ENCODE measurements at regions not wholly inside any gene's neighbourhood (a gene's known extent, or its start where the extent isn't known, plus 50 kb on each side); places are given as distances from the start of the nearest gene placed in this dataset.

DNA sequence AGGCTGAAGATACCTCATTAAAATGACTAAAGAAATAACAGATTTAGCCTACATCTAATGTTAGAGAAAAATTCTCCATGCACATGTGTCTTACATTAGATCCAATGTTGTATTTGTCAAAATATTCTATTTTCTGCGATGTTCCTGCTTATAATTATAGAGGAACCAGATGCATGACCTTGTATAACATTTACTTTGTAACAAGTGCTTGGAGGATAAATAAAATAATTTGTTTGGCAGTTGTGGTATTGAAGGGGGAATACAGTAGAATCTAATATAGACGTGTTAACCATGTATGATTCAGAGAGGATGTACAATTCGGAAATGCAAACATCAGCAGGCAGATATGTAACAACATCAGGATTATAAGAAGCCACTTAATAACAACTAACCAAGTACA lies 922.2 kb downstream of the TUSC7 start:
- no peak for DNase-seq

DNA sequence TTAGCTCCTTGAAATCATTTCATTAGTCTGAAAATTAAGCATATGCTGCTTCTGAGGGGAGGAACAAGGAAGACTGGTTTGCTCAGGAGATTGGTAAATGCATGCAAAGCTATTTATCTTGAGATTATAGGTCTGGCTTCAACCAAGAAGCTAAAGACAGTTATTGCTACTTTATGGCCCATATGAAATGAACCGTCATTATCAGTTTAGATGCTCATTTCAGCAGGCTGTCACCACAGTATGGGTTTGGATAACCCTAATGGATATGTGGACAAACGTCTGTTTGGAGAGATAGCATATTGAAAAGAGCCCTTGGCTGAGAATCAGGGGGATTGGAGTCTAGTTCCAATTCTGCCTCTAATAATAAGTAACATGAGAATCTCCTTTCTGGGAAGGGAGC lies 922.6 kb downstream of the TUSC7 start:
- DNase-seq = no peak

DNA sequence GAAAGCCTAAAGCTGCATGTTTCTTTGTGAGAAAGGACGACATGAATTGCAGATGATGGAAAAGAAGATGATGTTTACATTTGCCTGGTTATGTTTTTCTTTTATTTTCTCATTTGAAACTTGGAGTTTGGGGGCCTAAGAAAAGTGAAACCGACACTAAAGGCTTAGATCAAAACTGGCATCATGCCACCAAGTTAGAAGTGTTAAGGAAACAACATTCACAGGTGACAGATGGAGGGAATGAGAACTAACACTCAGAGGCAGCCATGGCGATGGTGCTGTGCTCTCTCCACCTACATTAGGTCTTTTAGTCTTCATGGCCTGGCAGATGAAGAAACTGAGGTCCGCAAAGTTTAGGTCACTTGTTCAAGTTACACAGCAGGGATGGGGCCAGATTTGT lies 923.6 kb downstream of the TUSC7 start:
- DNase-seq = no peak

DNA sequence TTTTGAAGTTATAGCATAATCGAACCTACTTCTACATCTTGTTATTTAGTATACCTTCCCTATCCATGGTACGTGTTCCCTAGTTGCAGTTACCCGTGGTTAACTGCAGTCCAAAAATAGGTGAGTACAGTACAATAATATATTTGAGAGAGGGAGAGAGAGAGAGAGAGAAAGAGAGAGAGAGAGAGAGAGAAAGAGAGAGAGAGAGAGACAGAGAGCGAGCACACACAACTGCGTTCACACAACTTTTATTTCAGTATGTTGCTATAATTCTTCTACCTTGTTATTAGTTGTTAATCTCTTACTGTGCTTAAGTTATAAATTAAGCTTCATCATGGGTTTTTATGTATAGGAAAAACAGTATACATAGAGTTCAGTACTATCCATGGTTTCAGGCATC lies 928.1 kb downstream of the TUSC7 start:
- no peak for DNase-seq

DNA sequence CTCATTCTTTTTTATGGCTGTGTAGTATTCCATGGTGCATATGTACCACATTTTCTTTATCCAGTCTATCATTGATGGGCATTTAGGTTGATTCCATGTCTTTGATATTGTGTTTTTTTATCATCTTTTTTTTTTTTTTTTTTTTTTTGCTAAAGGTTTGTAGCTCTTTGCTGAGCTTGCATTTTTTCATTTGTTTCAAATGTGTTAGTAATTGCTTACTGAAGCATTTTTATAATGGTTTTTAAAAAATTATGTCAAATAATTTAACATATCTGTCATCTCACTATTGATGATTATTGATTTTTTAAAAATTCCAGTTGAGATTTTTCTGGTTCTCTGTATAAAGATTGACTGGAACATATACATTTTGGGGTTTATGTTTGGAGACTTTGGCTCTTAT lies 934.6 kb downstream of the TUSC7 start:
- no peak for DNase-seq

DNA sequence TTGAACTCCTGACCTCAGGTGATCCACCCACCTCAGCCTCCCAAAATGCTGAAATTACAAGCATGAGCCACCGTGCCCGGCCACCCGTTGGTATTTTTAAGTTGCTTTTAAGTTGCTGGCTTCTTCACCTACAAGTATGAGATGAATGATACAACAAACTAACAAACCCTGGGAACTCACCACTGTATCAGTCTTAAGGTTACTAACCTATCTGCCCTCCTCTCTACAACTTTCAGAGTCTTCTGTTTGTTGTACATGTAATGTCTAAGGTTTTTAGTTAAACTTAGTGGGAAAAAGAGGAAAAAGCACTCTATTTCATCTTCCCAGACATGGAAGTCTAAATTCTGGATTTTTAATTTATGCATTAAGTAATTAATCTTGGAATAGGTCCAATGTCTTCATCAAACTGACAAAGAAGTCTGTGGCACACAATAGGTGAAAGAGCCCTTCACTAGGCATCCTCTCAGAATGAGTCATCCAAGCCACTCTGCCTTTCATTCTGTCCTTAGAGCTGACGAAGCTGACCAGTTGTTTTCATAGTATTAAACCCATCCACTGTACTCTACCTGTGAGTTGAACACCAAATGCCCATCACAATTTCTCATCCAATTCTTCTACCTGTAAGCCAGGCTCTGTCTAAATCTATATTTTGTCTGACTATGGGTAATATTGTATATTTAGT lies 936.1 kb downstream of the TUSC7 start:
- DNase-seq = no peak

DNA sequence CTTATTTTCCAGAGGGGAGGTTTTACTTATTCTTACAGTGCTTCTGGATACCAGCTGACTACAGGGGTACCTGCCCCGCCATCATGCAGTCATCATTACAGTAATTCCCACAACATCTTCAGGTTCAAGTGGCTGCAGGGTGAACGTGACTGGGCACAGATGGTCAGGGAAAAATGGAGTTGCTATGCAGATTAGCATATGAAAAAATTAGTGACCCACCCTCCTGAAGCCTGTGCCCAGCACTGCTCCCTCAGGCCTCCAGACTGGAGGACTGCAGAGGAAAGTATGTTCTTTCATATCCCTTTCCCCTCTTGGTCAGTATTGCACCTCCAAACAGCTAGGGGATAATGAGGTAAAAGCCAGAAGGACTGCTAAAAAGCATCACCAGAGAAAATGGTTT lies 937.9 kb downstream of the TUSC7 start:
- DNase-seq = no peak

DNA sequence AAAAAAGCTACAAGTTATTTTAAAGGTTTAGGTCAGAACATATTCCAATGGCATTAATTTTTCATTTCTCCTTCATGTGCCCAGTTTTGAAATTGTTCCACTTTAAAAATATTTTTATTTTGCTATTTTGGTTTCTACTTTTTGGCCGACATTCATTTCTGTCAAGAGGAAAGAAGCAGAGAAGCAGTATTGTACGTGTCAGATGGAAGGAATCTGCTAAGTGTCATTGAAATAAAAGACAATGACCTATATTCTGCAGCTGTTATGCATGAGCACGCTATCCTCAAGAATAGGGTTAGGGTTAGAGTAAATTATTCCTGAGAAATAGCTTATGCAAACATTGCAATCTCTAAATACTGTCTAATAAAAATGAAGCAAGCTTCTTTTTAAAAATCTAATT lies 941.7 kb downstream of the TUSC7 start:
- no peak for DNase-seq

DNA sequence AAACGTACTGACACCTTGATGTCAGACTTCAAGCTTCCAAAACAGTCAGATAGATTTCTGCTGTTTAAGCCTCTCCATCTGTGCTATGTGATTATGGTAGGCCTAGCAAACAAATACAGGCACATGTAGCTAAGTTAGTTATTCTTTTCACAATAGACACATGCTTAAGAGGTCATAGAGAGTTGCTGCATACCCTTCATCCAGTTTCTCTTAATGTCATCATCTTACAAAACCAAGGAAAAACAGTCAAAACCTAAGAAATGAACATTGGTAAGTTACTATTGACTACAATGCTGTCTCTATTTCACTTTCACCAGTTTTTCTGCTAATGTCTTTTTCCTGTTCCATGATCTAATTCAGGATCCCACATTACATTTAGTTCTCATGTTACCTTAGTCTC lies 946.8 kb downstream of the TUSC7 start:
- no peak for DNase-seq

DNA sequence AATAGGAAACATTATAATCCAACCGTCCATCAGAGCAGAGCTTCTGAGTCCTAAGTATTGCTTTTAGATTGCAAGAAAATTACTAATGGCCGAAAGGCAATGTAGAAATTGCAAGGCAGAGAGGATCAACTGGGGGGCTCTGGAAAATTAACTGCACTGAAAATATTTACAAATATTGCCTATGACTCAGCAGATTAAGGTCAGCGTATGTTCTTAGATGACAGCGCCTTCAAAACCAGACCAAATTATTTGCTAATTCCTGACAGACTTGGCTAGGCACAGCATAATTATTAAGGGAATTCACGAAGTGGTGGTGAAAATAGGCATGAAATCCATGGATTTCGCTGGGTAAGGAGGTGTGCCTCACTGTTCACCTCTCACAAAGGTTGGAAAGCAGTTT lies 947.7 kb downstream of the TUSC7 start:
- DNase-seq = no peak

DNA sequence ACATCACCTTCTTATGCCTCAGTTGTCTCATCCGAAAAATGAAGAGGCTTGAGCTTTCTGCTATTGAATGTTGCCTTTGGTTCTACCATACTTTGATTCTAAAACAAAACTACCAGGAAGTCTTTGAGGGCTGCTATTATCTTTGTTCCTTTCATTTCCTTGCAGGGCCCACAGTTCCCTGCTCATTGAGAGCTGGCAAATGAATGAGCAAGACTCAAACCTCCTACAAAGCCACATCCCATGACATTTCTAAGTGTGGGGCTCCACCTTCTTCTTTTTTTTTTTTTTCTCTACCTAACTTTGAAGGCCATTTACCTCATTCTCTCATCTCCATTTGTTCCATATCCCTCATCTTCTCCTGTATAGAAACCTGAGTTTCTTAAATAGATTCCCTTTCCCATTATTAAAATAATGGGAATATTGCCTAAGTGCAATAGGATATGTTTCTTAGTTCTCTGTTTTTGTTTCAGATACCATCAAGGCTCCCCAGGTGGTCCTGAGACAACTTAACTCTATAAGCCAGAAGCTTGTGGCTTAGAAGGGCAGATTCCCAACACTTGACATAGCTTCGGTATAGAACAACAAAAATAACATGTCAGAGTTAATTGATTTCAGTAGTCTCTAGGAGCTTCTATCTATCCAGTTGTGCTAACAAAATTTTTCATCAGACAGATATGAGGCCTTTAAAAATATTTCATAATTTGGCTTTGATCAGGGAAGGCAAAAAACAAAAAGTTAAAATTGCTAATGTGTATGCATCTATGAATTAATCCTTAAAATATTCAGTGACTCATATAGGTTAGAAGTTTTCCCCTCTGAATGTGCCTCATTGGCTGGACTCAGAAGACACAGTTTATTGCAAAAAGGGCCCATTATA lies 951.6 kb downstream of the TUSC7 start:
- DNase-seq = no peak

DNA sequence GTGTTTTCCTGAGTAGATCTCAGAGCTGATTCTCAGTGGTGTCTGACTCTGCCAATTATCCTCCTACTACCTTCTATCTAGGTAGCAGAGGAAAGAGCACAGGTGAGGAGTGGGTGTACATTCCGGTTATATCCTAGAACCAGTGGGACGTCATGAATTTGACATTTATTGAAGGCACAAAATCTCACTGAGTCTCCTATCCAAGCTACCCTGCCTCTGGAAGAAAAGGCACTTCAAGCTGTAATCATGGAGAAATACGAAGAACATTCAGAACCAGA lies 952.2 kb downstream of the TUSC7 start:
- DNase-seq = no peak

DNA sequence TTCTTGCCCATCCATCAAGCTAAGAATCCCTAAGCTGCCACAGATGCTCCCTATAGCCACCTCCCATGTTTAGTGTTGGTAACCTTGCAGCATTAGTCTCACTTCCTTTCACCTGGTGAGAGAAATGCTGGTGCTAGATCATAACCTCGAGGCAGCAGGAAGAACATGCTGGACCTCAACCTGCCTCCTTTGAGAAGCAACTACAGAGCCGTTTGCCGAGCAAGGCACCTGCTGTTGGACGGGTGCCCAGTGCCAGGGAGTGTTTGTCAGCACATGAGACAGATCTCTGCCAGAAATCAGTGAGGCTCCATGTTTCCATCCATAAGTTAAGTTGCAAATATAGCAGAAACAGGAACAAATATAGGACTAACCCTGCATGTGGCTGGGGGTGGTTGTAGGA lies 955.7 kb downstream of the TUSC7 start:
- no peak for DNase-seq

DNA sequence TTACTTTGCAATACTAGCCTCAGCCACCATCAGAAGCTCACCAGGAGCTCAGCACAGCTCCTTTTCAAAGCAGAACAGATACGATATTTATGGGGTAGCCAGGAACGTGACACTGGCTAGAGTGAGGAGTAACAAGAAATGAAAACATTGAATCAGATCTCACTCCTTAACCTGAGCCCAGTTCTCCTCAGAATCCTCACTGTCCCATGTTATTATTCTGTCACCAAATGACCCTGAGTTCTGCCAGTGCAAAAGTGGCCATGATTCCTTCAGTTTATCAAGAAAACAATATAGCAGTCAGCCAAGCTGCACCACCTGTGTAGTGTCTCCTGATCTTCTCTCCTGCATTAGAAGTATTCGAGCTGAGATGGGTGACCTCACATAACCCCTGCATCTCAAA lies 956.7 kb downstream of the TUSC7 start:
- no peak for DNase-seq

DNA sequence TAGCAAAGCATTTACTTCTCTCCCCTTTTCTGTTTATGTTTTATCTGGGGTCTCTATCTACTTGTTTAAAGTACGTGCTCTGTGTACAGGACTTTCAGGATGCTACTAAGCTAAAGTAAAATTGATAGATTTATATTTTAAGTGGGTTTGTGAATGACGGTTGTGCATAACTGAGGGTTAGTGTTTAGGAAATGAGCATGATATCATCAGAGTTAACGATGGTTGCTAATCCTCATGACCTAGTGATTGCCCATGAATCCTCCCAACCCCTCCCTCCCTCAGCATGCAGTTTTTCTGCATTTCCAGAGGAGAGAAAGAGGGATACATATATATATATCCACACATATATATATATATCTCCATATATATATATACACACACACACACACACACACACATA lies 957.2 kb downstream of the TUSC7 start:
- DNase-seq = no peak

DNA sequence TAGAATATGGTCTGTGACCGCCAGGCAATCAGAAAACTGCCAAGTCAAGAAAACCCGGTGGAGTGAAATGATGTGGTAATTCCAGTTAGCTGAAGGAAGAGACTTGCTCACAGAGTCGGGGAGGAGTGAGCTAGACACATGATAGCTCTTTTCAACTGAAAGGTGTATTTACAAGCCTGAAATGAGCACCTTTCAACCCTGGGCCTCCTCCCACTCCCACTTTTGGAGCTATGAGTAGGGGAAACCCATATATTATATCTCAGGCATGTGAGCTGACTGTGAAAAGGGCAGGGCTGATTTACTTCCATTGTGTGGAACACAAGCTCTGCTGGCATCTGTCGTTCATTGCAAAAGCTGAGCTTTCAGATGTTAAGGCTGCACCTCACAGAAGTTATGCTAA lies 960.2 kb downstream of the TUSC7 start:
- no peak for DNase-seq

DNA sequence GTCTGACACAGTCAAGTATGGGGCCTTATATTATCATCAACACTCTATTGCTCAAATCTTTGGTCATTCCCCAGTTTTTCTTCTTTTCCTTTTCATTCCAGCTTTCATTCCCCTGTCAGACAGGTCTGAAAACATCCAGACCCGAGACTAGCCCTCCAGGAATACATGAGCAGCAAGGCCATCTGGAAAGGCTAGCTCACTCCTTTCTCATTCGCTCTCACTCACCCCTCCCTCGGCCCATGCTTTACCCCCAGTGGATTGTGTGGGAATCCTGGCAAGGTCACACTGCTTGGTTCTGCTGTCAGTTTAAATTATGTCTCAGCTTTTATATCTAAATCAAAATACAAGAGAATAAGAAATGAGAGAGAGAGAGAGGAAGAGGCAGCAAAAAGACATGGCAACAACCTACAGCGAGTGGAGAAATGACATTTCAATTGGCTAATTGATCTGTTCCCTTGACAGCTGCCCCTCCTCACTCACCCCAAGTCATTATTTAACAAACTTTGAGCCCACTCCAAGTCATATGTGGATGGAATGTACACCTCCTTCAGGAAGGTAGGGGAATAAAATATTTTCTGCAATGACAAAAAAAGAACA lies 962.2 kb downstream of the TUSC7 start:
- no peak for DNase-seq

DNA sequence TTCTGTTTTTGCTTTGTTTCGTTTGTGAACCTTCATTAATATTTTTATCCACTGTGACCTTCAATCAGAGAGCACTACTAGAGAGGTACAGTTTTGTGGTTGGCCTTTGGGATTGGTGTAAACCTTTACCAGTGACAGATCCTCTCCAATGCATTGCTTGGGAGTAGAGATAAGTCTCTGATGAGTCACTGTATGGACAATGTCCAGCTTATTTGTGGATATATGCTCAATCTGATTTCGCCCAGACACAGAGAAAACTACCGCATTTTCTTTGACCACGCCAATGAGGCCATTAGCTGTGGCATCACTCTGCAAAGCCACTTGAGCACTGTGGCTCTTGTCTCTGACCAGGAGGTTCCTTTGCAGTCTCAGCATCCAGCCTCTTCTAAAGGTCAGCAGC lies 964.7 kb downstream of the TUSC7 start:
- DNase-seq = no peak

DNA sequence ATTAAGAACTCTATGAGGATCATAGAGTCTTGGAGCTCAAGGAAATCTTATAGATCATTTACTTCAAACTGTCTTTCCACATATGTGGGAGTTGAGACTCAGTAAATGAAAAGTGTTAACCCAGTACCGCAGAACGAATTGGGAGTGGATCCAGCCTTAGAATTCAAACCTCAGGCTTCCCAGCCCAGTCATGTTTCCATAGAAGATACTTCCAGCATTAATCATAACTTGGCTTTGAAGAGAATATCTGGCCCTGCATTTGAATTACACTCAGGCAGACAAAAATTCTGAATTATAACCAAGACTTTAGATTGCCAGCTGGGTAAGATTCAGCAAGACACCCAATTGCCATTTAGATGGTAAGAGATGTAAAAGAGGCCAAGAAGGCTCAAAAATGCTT lies 972.0 kb downstream of the TUSC7 start:
- no peak for DNase-seq

DNA sequence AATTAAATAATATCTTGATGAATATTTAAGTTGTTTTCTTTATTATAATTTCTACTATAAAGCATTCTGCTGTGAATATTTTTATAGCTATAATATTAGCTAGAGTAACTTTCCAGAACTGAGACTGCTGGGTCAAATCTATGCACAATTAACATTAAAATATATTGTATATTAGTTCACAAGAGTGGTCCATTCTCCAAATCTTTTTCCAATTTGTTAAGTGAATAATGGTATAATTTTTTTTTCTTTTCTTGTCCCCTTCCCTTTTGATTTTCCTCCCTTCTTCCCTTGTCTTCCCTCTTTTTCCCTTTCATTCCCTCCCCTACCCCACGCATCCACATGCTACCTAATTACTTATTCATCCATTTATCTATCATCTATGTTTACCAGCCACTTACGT lies 977.5 kb downstream of the TUSC7 start:
- no peak for DNase-seq

DNA sequence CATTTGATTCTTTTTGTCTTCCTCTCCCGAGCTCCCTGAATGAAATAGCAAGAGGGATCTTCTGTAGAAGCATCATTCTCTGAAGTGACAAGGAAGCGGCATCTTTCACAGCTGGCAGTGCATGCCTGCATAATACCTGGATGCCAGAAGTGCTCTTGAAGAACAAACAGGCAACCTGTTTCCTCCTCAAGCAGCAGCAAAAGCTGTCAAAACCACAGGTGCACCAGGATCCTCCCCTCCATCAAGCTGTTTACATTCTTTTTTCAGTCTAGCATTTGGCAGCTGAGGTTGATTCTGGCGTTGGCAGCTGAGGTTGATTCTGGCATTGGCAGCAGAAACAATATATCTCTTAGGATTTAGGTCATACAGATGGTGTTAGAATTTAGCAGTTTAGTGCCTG lies 979.0 kb downstream of the TUSC7 start:
- no peak for DNase-seq

DNA sequence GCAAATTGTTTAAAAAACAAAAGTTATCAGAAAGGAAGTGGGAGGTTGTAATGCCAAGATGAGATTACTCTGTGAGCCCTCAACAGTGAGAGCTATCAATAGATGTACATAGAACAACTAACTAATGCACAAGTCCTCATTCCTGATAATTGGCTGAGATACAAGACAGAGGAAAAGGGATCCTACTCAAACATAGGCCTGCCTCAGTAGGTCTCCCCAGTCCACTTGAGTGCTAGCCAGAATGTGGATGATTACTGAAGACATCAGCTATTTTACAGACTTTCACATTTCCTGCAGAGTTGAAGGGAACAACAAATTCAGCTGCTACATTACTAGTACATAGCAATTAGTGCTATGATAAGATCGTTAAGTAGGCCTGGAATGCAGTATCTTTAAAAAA lies 981.9 kb downstream of the TUSC7 start:
- no peak for DNase-seq

DNA sequence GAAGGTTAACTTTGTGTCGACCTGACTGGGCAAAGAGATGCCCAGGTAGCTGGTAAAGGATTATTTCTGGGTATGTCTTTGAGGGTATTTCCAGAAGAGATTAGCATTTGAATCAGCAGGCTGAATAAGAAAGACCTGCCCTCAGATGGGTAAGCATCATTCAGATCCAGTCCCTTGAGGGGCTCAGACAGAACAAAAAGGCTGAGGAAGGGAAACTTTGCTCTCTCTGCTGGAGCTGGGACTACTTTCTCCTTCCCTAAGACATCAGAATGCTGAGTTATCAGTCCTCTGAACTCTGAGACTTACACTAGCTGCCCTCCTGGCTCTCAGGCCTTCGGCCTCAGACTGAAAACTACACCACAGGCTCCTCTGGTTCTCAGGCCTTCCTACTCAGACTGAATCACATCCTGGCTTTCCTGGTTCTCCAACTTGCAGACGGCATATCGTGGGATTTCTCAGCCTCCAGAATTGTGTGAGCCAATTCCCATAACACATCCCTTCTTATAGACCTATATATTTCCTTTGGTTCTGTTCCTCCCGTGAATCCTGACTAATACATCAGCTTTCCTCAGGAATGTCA lies 982.9 kb downstream of the TUSC7 start:
- DNase-seq = no peak

DNA sequence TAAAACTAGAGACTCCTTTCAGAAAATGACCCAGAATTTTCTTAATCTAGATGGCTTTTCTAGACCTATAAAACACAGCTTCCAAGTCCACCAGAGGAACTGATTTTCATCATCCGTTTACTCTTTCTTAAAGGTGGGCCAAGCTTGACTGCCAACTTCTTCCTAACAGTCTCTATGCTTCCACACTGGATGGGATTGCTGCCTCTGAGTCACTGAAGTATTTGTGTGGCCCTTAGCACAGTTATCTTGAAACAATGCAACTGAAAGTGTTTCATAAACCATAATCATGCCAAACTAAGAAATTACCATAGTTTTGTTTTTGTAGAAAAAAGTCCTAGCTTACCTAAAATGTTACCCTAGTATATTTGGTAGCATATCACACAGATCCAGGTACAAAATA lies 985.7 kb downstream of the TUSC7 start:
- DNase-seq = no peak

Measured in effector CD4-positive, alpha-beta T cell (primary cell).